ENCODE measurements at regions not wholly inside any gene's neighbourhood (a gene's known extent, or its start where the extent isn't known, plus 50 kb on each side); places are given as distances from the start of the nearest gene placed in this dataset.

DNA sequence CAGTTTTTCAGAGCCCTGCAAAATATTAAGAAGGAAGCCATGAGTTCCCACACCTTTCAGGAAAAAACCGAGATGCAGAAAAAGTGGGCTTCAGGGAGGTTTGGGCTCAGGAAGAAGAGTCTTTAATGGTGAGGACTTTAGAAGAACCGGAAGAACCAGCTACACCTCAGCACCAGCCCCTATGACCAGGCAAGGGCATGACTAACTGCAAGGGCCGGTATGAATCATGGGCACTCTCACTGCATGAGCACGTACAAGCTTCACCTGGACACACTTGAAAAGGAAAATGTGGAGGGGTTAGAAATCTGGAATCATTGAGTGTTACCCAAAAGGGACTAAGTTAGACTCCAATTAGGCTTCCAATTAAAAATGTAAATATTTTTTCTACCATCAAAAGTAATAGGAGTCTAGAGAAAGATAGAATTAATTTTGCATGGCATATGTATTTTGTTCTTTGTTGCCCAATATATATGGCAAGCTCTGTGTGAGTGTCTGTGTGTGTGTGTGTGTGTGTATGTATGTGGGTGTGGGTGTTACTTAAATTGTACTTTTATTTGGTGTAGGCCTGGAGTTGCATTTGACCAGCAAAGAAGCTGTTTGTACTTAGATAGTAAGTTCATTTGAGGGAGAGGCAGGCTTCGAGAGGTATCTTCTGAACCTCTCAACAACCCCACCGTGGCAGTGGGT is 66.5 kb upstream of the THUMPD2 start:
- no peak overlapping the region for H3K14ac ChIP-seq (ENCODE audit: insufficient read length)
- ChIA-PET CTCF (ENCODE audit: partially characterized antibody) (interaction anchor here (1.8 to 4.2 kb wide), 2 partner anchors 8 to 10 kb away, joined by 6 to 31 read pairs; no protein-coding TSS in a partner anchor), POLR2A (ENCODE audit: partially characterized antibody) (no interaction called here)
- H3K27ac ChIP-seq (ENCODE audit: low read depth, low read length): no peak overlapping the region
- H2AK5ac ChIP-seq (ENCODE audit: low read depth, low read length): no peak overlapping the region
- H2AFZ ChIP-seq (ENCODE audit: low read length): no peak overlapping the region
- no peak overlapping the region for H4K5ac ChIP-seq (ENCODE audit: insufficient read length, low read depth, low read length)
- no peak overlapping the region for H2BK15ac ChIP-seq (ENCODE audit: low read length)
- no peak overlapping the region for H2BK20ac ChIP-seq (ENCODE audit: low read length)
- no peak overlapping the region for H3K23ac ChIP-seq (ENCODE audit: insufficient read length)
- no peaks in the 10 kb centered on the region for H4K20me1 ChIP-seq (replicated peaks in 1 of 2; ENCODE audit: control insufficient read depth in 1 of 2, insufficient read depth in 2 of 2, low read length in 2 of 2)
- FAIRE-seq (no peak), DNase-seq (ENCODE audit: low read depth in 1 of 2, low spot score in 2 of 2) (no peak)
- no peaks in the 10 kb centered on the region for H3K4me1 ChIP-seq (replicated peaks in 1 of 4; ENCODE audit: control insufficient read depth in 3 of 4, insufficient read depth in 4 of 4, low read length in 3 of 4)
- no peaks in the 10 kb centered on the region for H3K79me1 ChIP-seq (ENCODE audit: low read depth, low read length)
- H3K9me3 ChIP-seq (ENCODE audit: insufficient read depth in 2 of 2, low read depth in 1 of 2, low read length in 1 of 2): no peaks in the 10 kb centered on the region
- H3K79me2 ChIP-seq (ENCODE audit: control insufficient read depth in 1 of 2, insufficient read depth in 2 of 2, low read length in 2 of 2): no peaks in the 10 kb centered on the region
- no peak overlapping the region for H2BK120ac ChIP-seq (replicated peaks; ENCODE audit: low read depth, low read length)
- H3K36me3 ChIP-seq (ENCODE audit: control insufficient read depth in 2 of 4, insufficient read depth in 4 of 4, low read length in 3 of 4): no peaks in the 10 kb centered on the region
- no peaks in the 10 kb centered on the region; the same call in 1 of the 2 replicates for H3K23me2 ChIP-seq (ENCODE audit: low read depth, low read length)
- no peak overlapping the region for H4K91ac ChIP-seq (replicated peaks; ENCODE audit: insufficient read length, low read length)
- no peak overlapping the region for H3K4me2 ChIP-seq (ENCODE audit: insufficient read depth in 1 of 2, low read depth in 2 of 2, low read length in 2 of 2)
- H3K27me3 ChIP-seq (replicated peaks in 1 of 4; ENCODE audit: control insufficient read depth in 3 of 4, extremely low read depth in 1 of 4, insufficient read depth in 3 of 4, low read length in 3 of 4): no peaks in the 10 kb centered on the region
- H4K8ac ChIP-seq (ENCODE audit: extremely low read depth, insufficient read depth, low read length): no peak overlapping the region
- no peak overlapping the region for H3K4ac ChIP-seq (replicated peaks; ENCODE audit: insufficient read length, low read depth, low read length)
- H2BK5ac ChIP-seq (ENCODE audit: low read depth, low read length): no peak overlapping the region
- no peak overlapping the region for H3K56ac ChIP-seq (replicated peaks; ENCODE audit: insufficient read length, low read depth, low read length)
- H3K9ac ChIP-seq (replicated peaks in 1 of 4; ENCODE audit: extremely low read depth in 1 of 4, low read depth in 3 of 4, low read length in 3 of 4): no peak overlapping the region
- H2BK12ac ChIP-seq (ENCODE audit: low read depth, low read length): no peak overlapping the region
- WGBS, 2 experiments (ENCODE audit: extremely low coverage in 1 of 2, insufficient coverage in 1 of 2, insufficient read length in 1 of 2, insufficient replicate concordance in 2 of 2, low coverage in 1 of 2, low lambda C conversion rate in 2 of 2, missing lambda C conversion rate in 1 of 2): 67% methylated on average over 6 of the region's 6 CpGs; no CpG with 5 or more reads in 1 of the 2 experiments
- no peak overlapping the region for H3K4me3 ChIP-seq (ENCODE audit: extremely low read depth in 1 of 4, insufficient read depth in 2 of 4, low read depth in 3 of 4, low read length in 4 of 4)
- no peak overlapping the region for H3K18ac ChIP-seq (ENCODE audit: extremely low read depth, low read length)
- no peak for TF ChIP-seq CTCF (IDR thresholded peaks at IDR 0.05; ENCODE audit: control extremely low read depth in 1 of 3, insufficient read depth in 1 of 3, low read depth in 1 of 3, low read length in 3 of 3)
- no peak for TF ChIP-seq KDM4A (IDR thresholded peaks at IDR 0.05; ENCODE audit: low read depth, low read length, severe bottlenecking)
- no peak for TF ChIP-seq YY1 (IDR thresholded peaks at IDR 0.05; ENCODE audit: low read depth, low read length)
- TF ChIP-seq CHD2 (IDR thresholded peaks at IDR 0.05; ENCODE audit: low read length): no peak
- no peak for TF ChIP-seq FOSL1 (IDR thresholded peaks at IDR 0.05; ENCODE audit: insufficient read depth, low read depth, low read length)
- TF ChIP-seq CREB1 (IDR thresholded peaks at IDR 0.05): no peak

All from H1 (cell line).